CD4-positive, CD25-positive, alpha-beta regulatory T cell (primary cell): ENCODE measurements at regions not wholly inside any gene's neighbourhood (a gene's known extent, or its start where the extent isn't known, plus 50 kb on each side); places are given as distances from the start of the nearest gene placed in this dataset.

Experiments
- ATAC-seq, 2 donors: fragments of 150-1000 bp; cut with Tn5 transposase; one replicate each; pipeline ENCODE4 v1.10.0; 2021; ENCODE audit warnings: low read depth in 2 of 2, moderate number of reproducible peaks in 2 of 2, moderate library complexity in 1 of 2
- DNase-seq, 3 donors: peaks; one replicate each; pipeline versions ENCODE4 v3.0.0 to v3.0.0-alpha.2; 2012 to 2022; ENCODE audit warnings: mixed read lengths in 1 of 3
- H3K27ac ChIP-seq: one replicate; pipeline ENCODE4 v1.7.0; 2013; ENCODE audit warnings: mild to moderate bottlenecking, low read length; ENCODE audit not compliant: insufficient read depth, poor library complexity, severe bottlenecking
- H3K27me3 ChIP-seq: one replicate; pipeline ENCODE4 v1.7.0; 2013; ENCODE audit warnings: low read length; ENCODE audit not compliant: control insufficient read depth, insufficient read depth
- H3K36me3 ChIP-seq: one replicate; pipeline ENCODE4 v1.7.0; 2013; ENCODE audit warnings: mild to moderate bottlenecking, low read length, moderate library complexity; ENCODE audit not compliant: control insufficient read depth, insufficient read depth
- H3K4me1 ChIP-seq: 2 replicates; pipeline ENCODE4 v1.7.0; 2013; ENCODE audit warnings: mild to moderate bottlenecking, low read length; ENCODE audit not compliant: insufficient read depth, control insufficient read depth, poor library complexity, severe bottlenecking
- H3K4me3 ChIP-seq: one replicate; pipeline ENCODE4 v1.7.0; 2013; ENCODE audit warnings: low read depth, mild to moderate bottlenecking, low read length, moderate library complexity
- H3K9me3 ChIP-seq, 2 experiments: 1 replicate in 1 of 2; 2 replicates in 1 of 2; pipeline ENCODE4 v1.7.0; 2013; ENCODE audit warnings: low read length in 2 of 2, mild to moderate bottlenecking in 1 of 2, moderate library complexity in 1 of 2; ENCODE audit not compliant: control insufficient read depth in 2 of 2
- H3K27ac Mint-ChIP-seq, 3 donors: one replicate each; pipeline ENCODE4 v1.8.0; 2020 to 2022; ENCODE audit warnings: mild to moderate bottlenecking in 3 of 3, mixed read lengths in 3 of 3, moderate library complexity in 2 of 3
- H3K27me3 Mint-ChIP-seq: one replicate; pipeline ENCODE4 v1.8.0; 2022; ENCODE audit warnings: mild to moderate bottlenecking, mixed read lengths
- H3K36me3 Mint-ChIP-seq: one replicate; pipeline ENCODE4 v1.8.0; 2020; ENCODE audit warnings: mixed read lengths
- H3K4me1 Mint-ChIP-seq, 4 donors: one replicate each; pipeline ENCODE4 v1.8.0; 2020 to 2022; ENCODE audit warnings: mixed read lengths in 4 of 4, mild to moderate bottlenecking in 1 of 4
- H3K4me3 Mint-ChIP-seq, 4 donors: one replicate each; pipeline ENCODE4 v1.8.0; 2020 to 2022; ENCODE audit warnings: mild to moderate bottlenecking in 4 of 4, mixed read lengths in 4 of 4, moderate library complexity in 3 of 4
- H3K9me3 Mint-ChIP-seq, 7 donors: one replicate each; pipeline ENCODE4 v1.8.0; 2020 to 2022; ENCODE audit warnings: mixed read lengths in 7 of 7, mild to moderate bottlenecking in 3 of 7, moderate library complexity in 2 of 7

DNA sequence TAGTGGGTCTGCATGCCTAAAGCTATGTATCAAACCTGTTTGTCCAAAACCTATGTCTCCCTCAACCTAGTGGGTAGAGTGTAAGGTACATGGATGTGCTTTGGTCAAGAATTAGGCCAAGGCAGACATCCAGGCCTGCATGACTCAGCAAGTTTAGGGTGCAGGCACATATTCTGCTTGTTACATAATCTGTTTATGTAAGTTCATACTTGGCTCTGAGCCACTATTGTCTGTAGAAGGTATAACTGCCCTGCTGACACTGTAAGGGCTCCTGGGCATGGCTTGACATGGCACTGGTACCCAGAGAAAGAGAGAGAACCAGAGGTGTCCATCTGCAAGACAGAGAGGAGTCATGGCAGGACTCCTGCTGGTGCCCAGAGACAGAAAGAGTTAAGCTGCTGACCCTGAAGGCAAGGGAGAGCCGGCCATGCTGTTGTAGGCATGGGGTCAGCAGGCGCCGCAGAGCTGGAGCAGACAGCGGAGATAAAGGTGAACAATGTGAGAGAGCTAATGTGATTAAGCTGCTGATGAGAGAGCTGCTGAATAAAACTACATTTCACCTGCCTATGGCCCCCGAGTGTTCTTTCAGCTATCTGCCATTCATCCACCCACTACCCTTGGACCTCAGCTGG, 118.5 kb upstream of the TMEM106B start:
- H3K4me1 Mint-ChIP-seq, result no peaks in the 10 kb centered on the region
- Histone ChIP-seq H3K27ac (no peak overlapping the region), H3K4me1 (no peaks in the 10 kb centered on the region), H3K9me3 (no peaks in the 10 kb centered on the region), H3K4me3 (no peak overlapping the region), H3K36me3 (no peaks in the 10 kb centered on the region), H3K27me3 (no peaks in the 10 kb centered on the region)
- no peaks in the 10 kb centered on the region for H3K36me3 Mint-ChIP-seq
- no peaks in the 10 kb centered on the region for H3K9me3 Mint-ChIP-seq
- DNase-seq, result no peak
- H3K4me3 Mint-ChIP-seq, result no peak overlapping the region
- H3K27ac Mint-ChIP-seq, result no peak overlapping the region
- ATAC-seq, result no peak
- H3K27me3 Mint-ChIP-seq, result no peaks in the 10 kb centered on the region

GRCh38 chr7:12093365-12093764, 117.7 kb upstream of the TMEM106B start:
- Mint-ChIP-seq H3K4me1 (no peaks in the 10 kb centered on the region), H3K36me3 (no peaks in the 10 kb centered on the region), H3K9me3 (no peaks in the 10 kb centered on the region), H3K27ac (no peak overlapping the region), H3K4me3 (no peak overlapping the region), H3K27me3 (no peaks in the 10 kb centered on the region)
- Histone ChIP-seq H3K4me1 (no peaks in the 10 kb centered on the region), H3K36me3 (no peaks in the 10 kb centered on the region), H3K4me3 (no peak overlapping the region), H3K9me3 (no peaks in the 10 kb centered on the region), H3K27me3 (no peaks in the 10 kb centered on the region), H3K27ac (no peak overlapping the region)
- no peak for DNase-seq
- no peak for ATAC-seq

DNA sequence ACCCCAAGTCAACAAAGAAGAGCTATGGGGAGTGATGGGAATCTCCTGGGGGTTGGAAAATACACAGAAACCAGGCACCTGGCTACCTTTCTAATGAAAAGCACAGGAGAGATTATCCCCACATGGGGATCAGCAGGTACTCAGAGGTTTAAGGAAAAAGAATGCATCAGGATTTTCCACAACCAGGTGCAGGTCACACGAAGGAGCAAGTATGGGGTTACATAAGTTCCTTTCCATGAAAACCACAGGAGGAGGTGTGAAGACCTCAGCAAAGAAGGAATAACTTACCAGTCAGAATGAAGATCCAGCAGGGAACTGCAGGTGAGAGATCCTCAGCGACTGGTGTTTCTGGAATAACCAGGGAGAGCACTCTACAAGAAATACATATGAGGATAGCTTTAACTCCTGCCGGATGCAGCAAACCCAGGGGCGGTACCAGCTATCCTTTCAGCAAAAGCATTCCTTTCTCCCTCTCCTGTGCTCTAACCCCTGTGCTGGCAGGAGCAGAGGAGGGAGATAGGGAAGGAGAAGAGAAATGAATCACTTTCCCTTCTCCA, 116.7 kb upstream of the TMEM106B start:
- Histone ChIP-seq H3K27me3 (no peaks in the 10 kb centered on the region), H3K4me1 (no peaks in the 10 kb centered on the region), H3K36me3 (no peaks in the 10 kb centered on the region), H3K9me3 (no peaks in the 10 kb centered on the region), H3K27ac (no peak overlapping the region), H3K4me3 (no peak overlapping the region)
- DNase-seq (no peak), ATAC-seq (no peak)
- H3K27me3 Mint-ChIP-seq, result no peaks in the 10 kb centered on the region
- no peaks in the 10 kb centered on the region for H3K4me1 Mint-ChIP-seq
- peaks cover 0 to 5% (median 0%) of the 10 kb centered on the region in 7 donors for H3K9me3 Mint-ChIP-seq
- H3K4me3 Mint-ChIP-seq, result no peak overlapping the region
- H3K36me3 Mint-ChIP-seq, result no peaks in the 10 kb centered on the region
- H3K27ac Mint-ChIP-seq, result no peak overlapping the region

GRCh38 chr7:12102126-12102525, 109.0 kb upstream of the TMEM106B start:
- Histone ChIP-seq H3K27me3 (peaks cover 3% of the 10 kb centered on the region), H3K4me3 (no peak overlapping the region), H3K9me3 (no peaks in the 10 kb centered on the region), H3K36me3 (no peaks in the 10 kb centered on the region), H3K27ac (no peak overlapping the region), H3K4me1 (no peaks in the 10 kb centered on the region)
- H3K27me3 Mint-ChIP-seq, result no peaks in the 10 kb centered on the region
- no peak for ATAC-seq
- H3K4me1 Mint-ChIP-seq, result no peaks in the 10 kb centered on the region
- H3K27ac Mint-ChIP-seq, result no peak overlapping the region
- peaks cover 0 to 9% (median 0%) of the 10 kb centered on the region in 7 donors for H3K9me3 Mint-ChIP-seq
- no peak overlapping the region for H3K4me3 Mint-ChIP-seq
- no peaks in the 10 kb centered on the region for H3K36me3 Mint-ChIP-seq
- DNase-seq, result no peak

DNA sequence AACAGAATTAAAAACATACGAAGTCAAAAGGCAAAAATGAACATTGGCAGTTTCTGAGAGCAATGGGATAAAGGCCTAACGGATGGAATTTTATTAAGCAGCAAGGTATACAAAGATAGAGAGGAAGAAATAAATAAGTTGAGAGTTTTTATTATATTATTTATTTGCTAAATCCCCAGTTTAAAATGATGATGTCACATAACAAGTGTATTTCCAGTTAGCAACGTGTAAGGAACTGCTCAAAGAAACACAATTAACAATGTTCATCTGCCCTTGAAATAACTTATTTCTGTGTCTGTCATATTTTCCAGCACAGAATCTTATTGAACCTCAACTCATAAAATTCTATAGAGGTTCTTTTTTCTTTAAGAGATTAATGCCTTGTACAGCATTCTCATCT, 108.6 kb upstream of the TMEM106B start:
- no peak overlapping the region for H3K27ac Mint-ChIP-seq
- Histone ChIP-seq H3K4me1 (no peaks in the 10 kb centered on the region), H3K4me3 (no peak overlapping the region), H3K27me3 (peaks cover 3% of the 10 kb centered on the region), H3K9me3 (no peaks in the 10 kb centered on the region), H3K27ac (no peak overlapping the region), H3K36me3 (no peaks in the 10 kb centered on the region)
- no peaks in the 10 kb centered on the region for H3K4me1 Mint-ChIP-seq
- no peak for ATAC-seq
- peaks cover 0 to 9% (median 0%) of the 10 kb centered on the region in 7 donors for H3K9me3 Mint-ChIP-seq
- DNase-seq, result no peak
- H3K27me3 Mint-ChIP-seq, result no peaks in the 10 kb centered on the region
- H3K36me3 Mint-ChIP-seq, result no peaks in the 10 kb centered on the region
- H3K4me3 Mint-ChIP-seq, result no peak overlapping the region

DNA sequence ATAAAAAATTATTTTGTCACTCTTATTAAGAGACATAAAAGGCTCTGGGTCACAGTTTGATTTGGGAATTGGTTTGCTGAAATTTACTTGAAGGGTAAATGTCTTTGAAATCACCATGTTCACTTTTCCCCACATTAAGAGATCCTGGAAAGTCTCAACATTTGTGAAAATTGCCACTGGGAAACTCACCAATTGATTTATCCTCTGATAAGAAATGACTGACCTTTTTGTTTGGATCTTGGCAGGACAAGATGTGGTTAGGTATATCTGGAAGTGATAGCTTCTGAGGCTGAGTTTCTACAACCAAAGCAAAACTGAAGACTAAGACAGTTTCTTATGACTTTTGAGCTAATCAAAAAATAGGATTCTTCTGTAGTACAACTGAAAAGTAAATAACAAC, 107.1 kb upstream of the TMEM106B start:
- H3K36me3 Mint-ChIP-seq, result no peaks in the 10 kb centered on the region
- H3K4me3 Mint-ChIP-seq, result no peak overlapping the region
- H3K27me3 ChIP-seq, result peaks cover 3% of the 10 kb centered on the region
- no peaks in the 10 kb centered on the region for H3K4me1 Mint-ChIP-seq
- no peak for DNase-seq
- no peak overlapping the region for H3K27ac ChIP-seq
- no peak overlapping the region for H3K27ac Mint-ChIP-seq
- no peaks in the 10 kb centered on the region for H3K9me3 ChIP-seq
- H3K4me3 ChIP-seq, result no peak overlapping the region
- H3K36me3 ChIP-seq, result no peaks in the 10 kb centered on the region
- no peaks in the 10 kb centered on the region for H3K27me3 Mint-ChIP-seq
- ATAC-seq, result no peak
- no peaks in the 10 kb centered on the region for H3K4me1 ChIP-seq
- peaks cover 0 to 9% (median 0%) of the 10 kb centered on the region in 7 donors for H3K9me3 Mint-ChIP-seq

- Histone ChIP-seq H3K9me3 (no peaks in the 10 kb centered on the region), H3K4me1 (no peaks in the 10 kb centered on the region), H3K4me3 (no peak overlapping the region), H3K27me3 (peaks cover 13% of the 10 kb centered on the region), H3K36me3 (no peaks in the 10 kb centered on the region), H3K27ac (no peak overlapping the region)
- no peaks in the 10 kb centered on the region for H3K4me1 Mint-ChIP-seq
- H3K36me3 Mint-ChIP-seq, result no peaks in the 10 kb centered on the region
- no peaks in the 10 kb centered on the region for H3K9me3 Mint-ChIP-seq
- H3K27ac Mint-ChIP-seq, result no peak overlapping the region
- DNase-seq, result no peak
- H3K4me3 Mint-ChIP-seq, result no peak overlapping the region
- H3K27me3 Mint-ChIP-seq, result peaks cover 20% of the 10 kb centered on the region
- no peak for ATAC-seq
These were observed 103.7 kb upstream of the TMEM106B start for GRCh38 chr7:12107381-12107780.

GRCh38 chr7:12107841-12108254, 103.2 kb upstream of the TMEM106B start:
- no peaks in the 10 kb centered on the region for H3K36me3 ChIP-seq
- ATAC-seq (no peak), DNase-seq (no peak)
- peaks cover 25% of the 10 kb centered on the region for H3K27me3 Mint-ChIP-seq
- no peak overlapping the region for H3K27ac Mint-ChIP-seq
- no peaks in the 10 kb centered on the region for H3K9me3 Mint-ChIP-seq
- H3K27ac ChIP-seq, result no peak overlapping the region
- no peak overlapping the region for H3K4me3 Mint-ChIP-seq
- H3K27me3 ChIP-seq, result peaks cover 15% of the 10 kb centered on the region
- H3K4me1 Mint-ChIP-seq, result no peaks in the 10 kb centered on the region
- H3K4me3 ChIP-seq, result no peak overlapping the region
- H3K4me1 ChIP-seq, result no peaks in the 10 kb centered on the region
- no peaks in the 10 kb centered on the region for H3K9me3 ChIP-seq
- H3K36me3 Mint-ChIP-seq, result no peaks in the 10 kb centered on the region
